ENCODE measurements at regions not wholly inside any gene's neighbourhood (a gene's known extent, or its start where the extent isn't known, plus 50 kb on each side); places are given as distances from the start of the nearest gene placed in this dataset.

GRCh38 chr2:150909613-150910012 lies 352.1 kb downstream of the RBM43 start:
- intact Hi-C loops (cut with DNase I, micrococcal nuclease) = no loop called here
- Mint-ChIP-seq H3K27ac (no peak overlapping the region), H3K4me3 (no peak overlapping the region), H3K4me1 (ENCODE audit: low read depth) (no peaks in the 10 kb centered on the region), H3K36me3 (ENCODE audit: low read depth) (no peaks in the 10 kb centered on the region), H3K27me3 (no peaks in the 10 kb centered on the region), H3K9me3 (no peaks in the 10 kb centered on the region)
- H3K27ac ChIP-seq (ENCODE audit: low read depth in 1 of 2, low read length in 2 of 2) = no peak overlapping the region
- no peaks in the 10 kb centered on the region for H3K27me3 ChIP-seq (ENCODE audit: control insufficient read depth in 1 of 2, insufficient read depth in 2 of 2, low read length in 2 of 2)
- DNase-seq (no peak), ATAC-seq (ENCODE audit: poor library complexity) (no peak)
- ChIA-PET CTCF (no interaction called here), POLR2A (no interaction called here)
- TF ChIP-seq CTCF (IDR thresholded peaks at IDR 0.05) = no peak
- H3K36me3 ChIP-seq (ENCODE audit: insufficient read depth, low read length) = no peaks in the 10 kb centered on the region
- no peak overlapping the region for H3K4me3 ChIP-seq (ENCODE audit: low read length)
- no peaks in the 10 kb centered on the region for H3K9me3 ChIP-seq (ENCODE audit: control insufficient read depth in 1 of 2, insufficient read depth in 1 of 2, low read length in 2 of 2)
- H3K4me1 ChIP-seq (ENCODE audit: insufficient read depth, low read length) = no peaks in the 10 kb centered on the region

GRCh38 chr2:150909090-150909489 lies 352.6 kb downstream of the RBM43 start:
- no peaks in the 10 kb centered on the region for H3K36me3 ChIP-seq (ENCODE audit: insufficient read depth, low read length)
- CTCF ChIA-PET = no interaction called here
- TF ChIP-seq CTCF (IDR thresholded peaks at IDR 0.05) = no peak

GRCh38 chr2:150907466-150907865 lies 354.2 kb downstream of the RBM43 start:
- no peaks in the 10 kb centered on the region for H3K4me1 Mint-ChIP-seq (ENCODE audit: low read depth)
- Histone ChIP-seq H3K36me3 (ENCODE audit: insufficient read depth, low read length) (no peaks in the 10 kb centered on the region), H3K4me3 (ENCODE audit: low read length) (no peak overlapping the region), H3K4me1 (ENCODE audit: insufficient read depth, low read length) (no peaks in the 10 kb centered on the region), H3K27me3 (ENCODE audit: control insufficient read depth in 1 of 2, insufficient read depth in 2 of 2, low read length in 2 of 2) (no peaks in the 10 kb centered on the region), H3K27ac (ENCODE audit: low read depth in 1 of 2, low read length in 2 of 2) (no peak overlapping the region), H3K9me3 (ENCODE audit: control insufficient read depth in 1 of 2, insufficient read depth in 1 of 2, low read length in 2 of 2) (no peaks in the 10 kb centered on the region)
- H3K9me3 Mint-ChIP-seq = peaks cover 2% of the 10 kb centered on the region
- H3K27ac Mint-ChIP-seq = no peak overlapping the region
- H3K27me3 Mint-ChIP-seq = no peaks in the 10 kb centered on the region
- no peak for ATAC-seq (ENCODE audit: poor library complexity)
- POLR2A ChIA-PET = no interaction called here
- intact Hi-C loops (cut with DNase I, micrococcal nuclease) = no loop called here
- CTCF ChIA-PET = no interaction called here
- TF ChIP-seq CTCF (IDR thresholded peaks at IDR 0.05) = no peak
- H3K36me3 Mint-ChIP-seq (ENCODE audit: low read depth) = no peaks in the 10 kb centered on the region
- no peak overlapping the region for H3K4me3 Mint-ChIP-seq
- no peak for DNase-seq

More at GRCh38 chr2:150909090-150909489, 352.6 kb downstream of the RBM43 start:
- no peak overlapping the region for H3K4me3 ChIP-seq (ENCODE audit: low read length)
- H3K27me3 Mint-ChIP-seq = no peaks in the 10 kb centered on the region
- no peaks in the 10 kb centered on the region for H3K9me3 Mint-ChIP-seq
- H3K4me3 Mint-ChIP-seq = no peak overlapping the region
- ATAC-seq (ENCODE audit: poor library complexity) = no peak
- no peaks in the 10 kb centered on the region for H3K4me1 Mint-ChIP-seq (ENCODE audit: low read depth)
- H3K4me1 ChIP-seq (ENCODE audit: insufficient read depth, low read length) = no peaks in the 10 kb centered on the region
- intact Hi-C loops (cut with DNase I, micrococcal nuclease) = no loop called here
- H3K27ac Mint-ChIP-seq = no peak overlapping the region
- no peaks in the 10 kb centered on the region for H3K9me3 ChIP-seq (ENCODE audit: control insufficient read depth in 1 of 2, insufficient read depth in 1 of 2, low read length in 2 of 2)
- POLR2A ChIA-PET = no interaction called here
- H3K27me3 ChIP-seq (ENCODE audit: control insufficient read depth in 1 of 2, insufficient read depth in 2 of 2, low read length in 2 of 2) = no peaks in the 10 kb centered on the region
- DNase-seq = no peak
- no peak overlapping the region for H3K27ac ChIP-seq (ENCODE audit: low read depth in 1 of 2, low read length in 2 of 2)
- no peaks in the 10 kb centered on the region for H3K36me3 Mint-ChIP-seq (ENCODE audit: low read depth)

Data from CD4-positive, alpha-beta T cell (primary cell).